ENCODE measurements at regions not wholly inside any gene's neighbourhood (a gene's known extent, or its start where the extent isn't known, plus 50 kb on each side); places are given as distances from the start of the nearest gene placed in this dataset.
"Not testable (repeated sequence)": the region's sequence is repeated elsewhere in the genome, so short reads cannot be mapped to it uniquely, and the experiment has no call there.

DNA sequence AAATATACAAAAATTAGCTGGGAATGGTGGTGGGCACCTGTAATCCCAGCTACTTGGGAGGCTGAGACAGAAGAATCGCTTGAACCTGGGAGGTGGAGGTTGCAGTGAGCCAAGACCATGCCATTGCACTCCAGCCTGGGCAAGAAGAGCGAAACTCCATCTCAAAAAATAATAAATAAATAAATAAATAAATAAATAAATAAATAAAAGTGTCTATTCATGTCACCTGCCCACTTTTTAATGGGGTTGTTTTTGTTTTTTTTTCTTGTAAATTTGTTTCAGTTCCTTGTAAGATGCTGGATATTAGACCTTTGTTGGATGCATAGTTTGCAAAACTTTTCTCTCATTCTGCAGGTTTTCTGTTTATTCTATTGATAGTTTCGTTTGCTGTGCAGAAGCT, 71.9 kb upstream of the KCNAB1 start:
- DNase-seq (ENCODE audit: low read depth), result not testable (repeated sequence)

DNA sequence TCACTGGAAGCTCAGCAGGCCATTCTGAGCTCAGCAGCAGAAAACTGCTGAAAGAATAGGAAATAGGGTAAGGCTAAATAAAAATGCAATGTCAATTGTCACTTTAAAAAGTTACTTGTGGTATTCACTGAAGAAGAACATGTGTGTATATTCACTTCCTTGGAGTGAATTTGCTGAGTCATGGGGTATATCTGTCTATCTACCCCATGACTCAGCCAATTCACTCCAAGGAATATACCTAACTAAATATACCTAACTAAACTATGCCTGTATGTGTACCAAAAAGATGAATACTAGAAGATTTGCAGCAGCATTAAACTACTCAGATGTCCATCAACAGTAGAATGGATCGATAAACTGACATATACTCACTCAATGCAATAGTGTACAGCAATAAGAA, 69.5 kb upstream of the KCNAB1 start:
- no peak for DNase-seq (ENCODE audit: low read depth)

DNA sequence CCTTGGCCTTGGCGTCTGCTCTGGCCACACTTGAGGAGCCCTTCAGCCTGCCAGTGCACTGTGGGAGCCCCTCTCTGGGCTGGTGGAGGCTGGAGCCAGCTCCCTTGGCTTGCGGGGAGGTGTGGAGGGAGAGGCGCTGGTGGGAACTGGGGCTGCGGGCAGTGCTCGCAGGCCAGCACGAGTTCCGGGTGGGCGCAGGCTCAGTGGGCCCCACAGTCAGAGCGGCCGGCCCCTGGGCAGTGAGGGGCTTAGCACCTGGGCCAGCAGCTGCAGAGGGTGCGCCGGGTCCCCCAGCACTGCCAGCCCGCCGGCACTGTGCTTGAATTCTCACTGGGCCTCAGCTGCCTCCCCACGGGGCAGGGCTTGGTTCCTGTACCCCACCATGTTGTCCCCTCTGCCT, 68.7 kb upstream of the KCNAB1 start:
- DNase-seq (ENCODE audit: low read depth), result no peak

DNA sequence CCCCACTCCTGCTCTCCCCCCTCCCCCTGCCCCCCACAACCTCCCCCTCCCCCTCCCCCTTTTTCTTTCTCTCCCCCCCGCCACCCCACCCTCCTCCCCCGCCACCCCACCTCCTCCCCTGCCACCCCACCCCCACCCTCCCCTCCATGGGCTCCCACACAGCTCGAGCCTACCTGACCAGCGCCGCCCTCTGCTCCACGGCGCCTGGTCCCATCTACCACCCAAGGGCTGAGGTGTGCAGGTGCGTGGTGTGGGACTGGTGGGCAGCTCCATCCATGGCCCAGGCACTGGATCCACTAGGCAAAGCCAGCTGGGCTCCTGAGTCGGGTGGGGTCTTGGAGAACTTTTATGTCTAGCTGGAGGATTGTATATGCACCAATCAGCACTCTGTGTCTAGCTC, 68.3 kb upstream of the KCNAB1 start:
- DNase-seq (ENCODE audit: low read depth), result no peak

DNA sequence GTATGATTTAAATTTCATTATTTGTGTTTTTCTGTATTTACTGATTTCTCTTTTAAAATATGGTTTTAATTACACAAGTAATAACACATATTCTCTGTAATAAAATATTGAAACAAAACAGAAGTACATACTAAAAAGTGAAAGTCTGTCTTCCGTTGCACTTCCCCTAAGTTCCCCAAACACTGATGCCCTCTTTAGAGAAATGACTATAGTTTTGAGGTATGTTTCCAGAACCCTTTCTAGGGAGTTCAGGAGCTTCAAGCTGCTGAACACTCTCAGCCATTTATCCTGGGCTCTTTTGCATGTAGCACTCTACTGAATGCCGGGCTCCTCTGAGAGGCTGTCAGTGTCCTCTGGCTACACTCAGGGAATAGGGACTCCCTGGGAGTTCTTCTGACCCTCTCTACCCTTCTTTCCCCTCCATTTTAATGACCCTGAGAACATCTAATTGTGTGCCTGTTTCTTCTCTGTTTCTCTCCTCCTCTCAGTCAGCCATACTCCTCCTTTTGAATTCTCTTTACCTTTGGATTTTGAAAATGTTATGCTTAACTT, 60.4 kb upstream of the KCNAB1 start:
- no peak for DNase-seq (ENCODE audit: low read depth)

DNA sequence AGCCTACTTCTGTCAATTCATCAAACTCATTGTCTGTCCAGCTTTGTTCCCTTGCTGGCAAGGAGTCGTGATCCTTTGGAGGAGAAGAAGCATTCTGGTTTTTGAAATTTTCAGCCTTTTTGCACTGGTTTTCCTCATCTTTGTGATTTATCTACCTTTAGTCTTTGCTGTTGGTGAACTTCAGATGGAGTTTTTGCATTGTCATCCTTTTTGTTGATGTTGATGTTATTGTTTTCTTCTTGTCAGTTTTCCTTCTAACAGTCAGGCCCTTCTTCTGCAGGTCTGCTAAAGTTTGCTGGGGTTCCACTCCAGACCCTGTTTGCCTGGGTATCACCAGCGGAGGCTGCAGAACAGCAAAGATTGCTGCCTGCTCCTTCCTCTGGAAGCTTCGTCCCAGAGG, 52.2 kb upstream of the KCNAB1 start:
- not testable (repeated sequence) for DNase-seq (ENCODE audit: low read depth)

DNA sequence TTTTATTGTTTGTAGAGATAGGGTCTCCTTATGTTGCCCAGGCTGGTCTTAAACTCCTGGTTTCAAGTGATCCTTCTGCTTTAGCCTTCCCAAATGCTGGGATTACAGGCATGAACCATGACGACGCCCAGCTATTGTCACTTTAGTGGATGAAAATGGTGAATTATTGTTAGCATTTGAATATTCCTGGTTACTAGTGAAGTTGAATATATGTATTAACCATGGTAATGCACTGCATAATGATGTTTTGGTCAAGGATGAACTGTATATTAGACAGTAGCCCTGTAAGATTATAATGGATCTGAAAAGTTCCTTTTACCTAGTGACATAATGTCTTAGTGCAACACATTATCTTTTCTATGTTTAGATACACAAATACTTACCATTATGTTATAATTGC, 50.4 kb upstream of the KCNAB1 start:
- no peak for DNase-seq (ENCODE audit: low read depth)

Measured in T follicular helper cell (primary cell).